Motor neuron (in vitro differentiated cells): ENCODE measurements at regions not wholly inside any gene's neighbourhood (a gene's known extent, or its start where the extent isn't known, plus 50 kb on each side); places are given as distances from the start of the nearest gene placed in this dataset.

Source experiments
- ATAC-seq, 8 experiments: fragments of 200-7000 bp; cut with Tn5 transposase; replicated peaks in 6 of 8; 2 replicates each; pipeline ENCODE4 v1.8.0; 2021; ENCODE audit warnings: mild to moderate bottlenecking in 8 of 8, moderate library complexity in 8 of 8
- H3K27ac ChIP-seq, 2 donors: fragments of 250-450 bp; sonication (Bioruptor Pico); 2 replicates each; pipeline ENCODE4 v1.9.0; 2021; ENCODE audit warnings: antibody characterized with exemption in 2 of 2, mild to moderate bottlenecking in 2 of 2, moderate library complexity in 1 of 2
- H3K4me1 ChIP-seq, 2 donors: fragments of 250-450 bp; sonication (Bioruptor Pico); replicated peaks in 1 of 2; 2 replicates each; pipeline ENCODE4 v1.6.1; 2021; ENCODE audit warnings: antibody characterized with exemption in 2 of 2, mild to moderate bottlenecking in 2 of 2, moderate library complexity in 1 of 2
- H3K4me3 ChIP-seq, 5 donors: fragments of 250-450 bp; sonication (Bioruptor Pico); 2 replicates each; pipeline ENCODE4 v1.9.0; 2021; ENCODE audit warnings: antibody characterized with exemption in 5 of 5, mild to moderate bottlenecking in 5 of 5, moderate library complexity in 4 of 5
- WGBS, 10 experiments: fragments of 450-650 bp; shearing (Covaris generic); methylation state at CpG; one replicate each; pipeline ENCODE4 v1.0.0; 2022; 5-methylcytosine and 5-hydroxymethylcytosine counted together
- in situ Hi-C, 9 experiments: fragments of 400-800 bp; cut with MboI; loops; one replicate each; pipeline ENCODE4 v1.15.0; 2021; ENCODE audit warnings: low sequenced_read_pairs in 9 of 9, low pct_unique_long_range_greater_than_20kb in 2 of 9; ENCODE audit not compliant: unreplicated experiment in 9 of 9

DNA sequence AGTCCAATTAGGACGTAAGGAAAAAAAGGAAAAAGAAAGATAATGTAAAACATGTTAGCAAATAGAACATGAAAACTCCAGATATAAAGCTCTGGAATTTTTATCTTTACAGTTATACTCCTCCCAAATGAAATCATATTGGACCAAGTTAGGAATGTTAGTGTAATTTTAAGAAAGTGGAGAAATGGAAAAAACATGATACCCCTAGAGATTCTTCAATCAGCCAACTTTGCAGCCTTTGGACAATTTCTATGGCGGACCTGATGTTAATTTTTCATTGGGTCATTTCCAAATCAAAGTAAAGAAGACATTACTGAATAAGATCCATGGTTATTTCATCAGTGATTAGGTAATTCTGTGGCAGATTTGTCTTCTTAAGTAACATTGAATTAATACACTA, 748.7 kb downstream of the RFPL4B start:
- in situ Hi-C loops, result no loop called here
- H3K4me3 ChIP-seq, result no peak overlapping the region
- peaks cover 0 to 4% of the 10 kb centered on the region in 2 donors for H3K4me1 ChIP-seq
- WGBS, 10 experiments, result 78 to 100% (median 95%) methylated on average over 2 of the region's 2 CpGs; no CpG with 5 or more reads in 1 of the 10 experiments
- H3K27ac ChIP-seq, result no peak overlapping the region
- ATAC-seq, result no peak

DNA sequence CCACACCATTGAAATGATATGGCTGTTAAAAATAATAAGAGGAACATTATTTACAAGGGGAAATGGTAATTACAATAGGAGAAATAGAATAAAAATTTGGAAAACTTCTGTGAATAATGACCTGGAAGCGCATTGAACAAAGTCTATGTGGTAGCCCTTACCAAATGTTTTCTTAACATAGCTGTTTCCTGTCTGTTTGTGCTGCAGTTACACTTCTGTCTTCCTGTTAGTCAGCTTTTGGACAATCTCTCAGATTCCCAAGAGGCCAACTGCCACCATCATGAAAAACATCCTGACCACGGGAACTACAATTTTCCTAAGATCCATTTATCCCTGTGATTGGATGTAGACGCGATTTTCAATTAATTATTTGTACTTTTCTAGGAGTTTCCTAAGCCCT, 754.4 kb upstream of the MARCKS start:
- ATAC-seq, result no peak
- WGBS, 10 experiments, result 63 to 94% (median 89%) methylated on average over 1 to 4 of the region's 4 CpGs
- no peak overlapping the region for H3K27ac ChIP-seq
- no peaks in the 10 kb centered on the region for H3K4me1 ChIP-seq
- H3K4me3 ChIP-seq, result no peak overlapping the region
- in situ Hi-C loops, result no loop called here

DNA sequence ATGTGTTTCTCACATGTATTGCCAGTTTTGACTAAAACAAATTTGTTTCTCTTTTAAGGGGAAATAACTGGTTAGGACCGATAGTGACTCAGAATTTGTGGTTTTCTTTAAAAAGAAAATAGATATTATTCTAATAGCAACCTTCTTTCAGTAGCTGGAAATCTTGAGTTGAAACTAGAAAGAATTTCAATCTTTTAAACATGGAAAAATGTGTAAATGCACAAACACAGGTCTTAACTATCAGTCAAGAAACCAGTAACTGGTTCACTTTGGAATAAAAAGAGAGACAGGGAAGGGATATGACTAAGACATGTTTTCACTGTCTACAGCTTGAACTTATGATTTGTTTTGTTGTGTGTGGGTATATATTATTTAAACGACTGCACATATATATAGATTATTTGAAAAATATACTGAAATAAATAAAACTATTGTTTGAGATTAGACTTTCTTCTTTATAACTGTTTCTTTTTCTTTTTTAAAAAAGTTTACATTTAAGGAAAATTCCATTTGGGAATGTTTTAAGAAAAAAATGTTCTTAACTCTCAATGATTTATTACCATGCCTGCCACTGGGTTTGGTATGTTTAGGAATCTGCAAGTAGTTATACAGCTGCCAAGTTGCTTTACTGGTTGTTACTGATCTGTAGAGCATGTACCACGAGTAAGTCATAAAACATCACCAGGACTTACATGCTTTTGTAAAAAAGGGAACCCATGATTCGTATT, 753.3 kb upstream of the MARCKS start:
- no peaks in the 10 kb centered on the region for H3K4me1 ChIP-seq
- 14 to 83% (median 69%) methylated on average over 2 to 4 of the region's 4 CpGs for WGBS, 10 experiments
- no peak overlapping the region for H3K4me3 ChIP-seq
- no peak overlapping the region for H3K27ac ChIP-seq
- in situ Hi-C loops, result no loop called here
- peak in 2 of 8 experiments; percentile 26 to 50 for ATAC-seq

DNA sequence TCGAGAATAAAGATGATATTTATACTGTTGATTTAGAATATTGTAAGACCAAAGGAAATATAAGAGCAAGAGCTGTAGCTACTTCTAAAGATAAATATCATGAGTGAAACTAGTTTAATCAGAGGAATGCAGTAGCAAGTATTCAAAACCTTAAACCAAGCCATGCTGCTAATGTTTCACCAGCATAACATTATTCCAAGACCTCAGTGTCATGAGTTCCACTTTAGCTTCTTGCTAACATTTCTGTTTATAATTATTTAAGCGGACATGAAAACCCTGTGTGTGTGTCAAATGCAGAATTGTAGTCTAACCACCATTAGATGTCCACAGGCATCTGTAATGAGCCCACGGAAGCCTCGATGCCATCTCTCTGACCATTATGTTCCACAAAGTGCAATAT, 752.6 kb upstream of the MARCKS start:
- in situ Hi-C loops, result no loop called here
- ATAC-seq, result no peak
- Histone ChIP-seq H3K27ac (no peak overlapping the region), H3K4me3 (no peak overlapping the region), H3K4me1 (no peaks in the 10 kb centered on the region)
- WGBS, 10 experiments, result 61 to 100% (median 73%) methylated on average over 1 to 4 of the region's 4 CpGs

DNA sequence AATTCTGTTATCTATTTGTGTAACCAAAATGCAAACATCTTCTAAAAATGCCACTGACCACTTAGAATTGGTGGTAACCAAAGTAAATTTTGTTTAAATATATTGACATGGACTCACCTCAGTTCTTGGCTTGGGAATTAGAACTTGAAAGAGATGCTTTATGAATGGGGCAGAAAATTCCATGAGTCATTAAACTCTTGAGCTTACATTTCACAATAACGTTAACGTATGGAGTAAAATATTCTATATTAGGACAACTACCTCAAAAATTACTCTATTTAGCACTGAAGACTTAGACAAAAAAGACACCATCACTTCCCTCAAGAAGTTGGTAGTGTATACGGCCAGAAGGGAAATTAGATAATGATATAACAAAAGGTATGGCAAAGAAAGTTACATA, 752.2 kb upstream of the MARCKS start:
- WGBS, 10 experiments, result 83 to 100% (median 100%) methylated on average over 1 to 3 of the region's 3 CpGs
- in situ Hi-C loops, result no loop called here
- Histone ChIP-seq H3K27ac (no peak overlapping the region), H3K4me3 (no peak overlapping the region), H3K4me1 (no peaks in the 10 kb centered on the region)
- no peak for ATAC-seq

DNA sequence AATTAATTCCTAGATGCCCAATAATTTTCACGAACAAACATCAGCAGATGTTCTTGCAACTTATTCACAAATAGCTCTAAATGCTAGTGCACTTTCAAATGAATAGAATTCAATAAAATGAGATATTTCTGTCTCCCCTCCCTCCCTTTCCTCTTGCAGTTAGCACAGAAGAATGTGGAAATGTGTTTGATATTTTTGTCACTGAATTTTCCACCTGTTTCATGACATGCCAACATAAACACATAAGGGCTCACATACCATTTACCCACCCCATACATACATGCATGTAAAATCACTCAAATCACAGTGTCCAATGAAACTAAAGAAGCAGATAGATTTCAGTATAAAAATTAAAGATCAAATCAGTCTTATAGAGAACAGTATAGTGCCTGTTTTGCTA, 746.9 kb upstream of the MARCKS start:
- no peak for ATAC-seq
- 17 to 100% (median 90%) methylated on average over 1 of the region's 1 CpG; no CpG with 5 or more reads in 1 of the 10 experiments for WGBS, 10 experiments
- Histone ChIP-seq H3K4me3 (no peak overlapping the region), H3K4me1 (peaks cover 0 to 7% of the 10 kb centered on the region in 2 donors), H3K27ac (no peak overlapping the region)
- in situ Hi-C loops, result no loop called here

DNA sequence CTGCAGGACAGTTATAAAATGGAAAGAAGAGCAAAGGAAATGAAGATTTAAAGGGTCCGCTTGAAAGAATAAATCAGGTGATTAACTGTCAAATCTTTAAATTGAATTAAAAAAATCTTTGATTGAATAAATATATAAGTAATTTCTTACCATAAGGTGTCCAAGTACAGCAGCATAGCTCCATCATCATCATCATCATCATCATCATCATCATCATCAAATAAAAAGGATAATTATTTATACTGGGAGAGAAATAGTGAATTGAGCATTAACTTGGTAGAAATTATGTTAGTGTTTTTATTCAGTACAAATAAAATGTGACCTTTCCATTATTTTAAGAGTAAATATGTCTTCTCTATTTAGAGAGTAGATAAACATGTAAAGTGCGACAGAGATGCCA, 745.6 kb upstream of the MARCKS start:
- Histone ChIP-seq H3K27ac (no peak overlapping the region), H3K4me1 (peaks cover 0 to 7% of the 10 kb centered on the region in 2 donors), H3K4me3 (no peak overlapping the region)
- in situ Hi-C loops, result no loop called here
- 63 to 100% (median 97%) methylated on average over 1 to 2 of the region's 2 CpGs for WGBS, 10 experiments
- no peak for ATAC-seq

DNA sequence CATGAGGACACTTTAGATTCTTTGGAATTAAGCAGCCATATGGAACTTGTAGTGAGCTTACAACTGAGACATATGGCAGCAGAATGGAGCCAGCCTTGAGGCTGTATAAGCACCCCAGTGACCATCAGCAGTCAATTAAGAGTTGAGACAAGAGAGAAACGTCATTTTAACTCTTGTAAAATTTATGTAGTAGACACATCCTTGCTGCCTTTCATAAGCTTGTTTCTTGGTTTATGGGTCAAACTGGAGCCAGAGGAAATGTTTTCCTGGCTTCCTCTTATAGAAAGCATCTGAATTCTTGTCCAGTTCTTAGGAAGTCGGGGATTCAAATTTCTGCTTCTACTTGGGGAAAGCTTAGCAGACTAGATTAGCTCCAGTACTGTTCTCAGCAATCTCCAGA, 745.1 kb upstream of the MARCKS start:
- no peak overlapping the region for H3K4me3 ChIP-seq
- ATAC-seq, result no peak
- WGBS, 10 experiments, result 0 to 100% (median 32%) methylated on average over 1 to 2 of the region's 2 CpGs; no CpG with 5 or more reads in 2 of the 10 experiments
- H3K27ac ChIP-seq, result no peak overlapping the region
- H3K4me1 ChIP-seq, result peaks cover 0 to 7% of the 10 kb centered on the region in 2 donors
- in situ Hi-C loops, result no loop called here

DNA sequence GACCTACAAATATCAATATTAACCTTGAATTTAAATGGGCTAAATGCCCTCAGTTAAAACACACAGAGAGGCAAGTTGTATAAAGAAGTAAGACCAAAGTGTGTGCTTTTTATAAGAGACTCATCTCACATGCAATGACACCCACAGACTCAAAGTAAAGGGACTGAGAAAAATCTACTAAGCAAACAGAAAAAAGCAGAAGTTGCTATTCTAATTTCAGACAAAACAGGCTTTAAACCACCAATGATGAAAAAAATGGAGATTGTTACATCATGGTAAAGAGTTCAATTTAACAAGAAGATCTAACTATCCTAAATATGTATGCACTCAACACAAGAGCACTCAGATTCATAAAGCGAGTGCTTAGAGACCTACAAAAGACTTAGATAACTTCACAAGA, 741.9 kb upstream of the MARCKS start:
- WGBS, 10 experiments, result 83 to 100% (median 100%) methylated on average over 1 of the region's 1 CpG; no CpG with 5 or more reads in 5 of the 10 experiments
- in situ Hi-C loops, result no loop called here
- Histone ChIP-seq H3K4me1 (peaks cover 0 to 7% of the 10 kb centered on the region in 2 donors), H3K27ac (no peak overlapping the region), H3K4me3 (no peak overlapping the region)
- ATAC-seq, result no peak

DNA sequence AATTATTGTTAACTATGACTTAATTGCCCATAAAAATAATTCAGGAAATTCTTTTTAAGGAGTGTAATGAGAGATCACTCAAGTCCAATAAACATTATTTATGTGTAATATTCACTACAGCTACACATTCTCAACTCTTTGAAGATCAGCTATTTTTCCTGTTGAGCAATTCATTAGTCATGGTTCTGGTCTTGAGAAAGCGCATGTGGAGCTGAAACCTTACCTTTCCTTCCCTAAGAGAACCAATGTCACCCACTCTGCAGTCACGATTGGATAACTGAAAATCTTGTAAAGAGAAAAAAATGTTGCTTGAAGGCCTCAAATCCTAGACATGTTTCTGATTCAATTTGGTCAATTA, 736.9 kb upstream of the MARCKS start:
- in situ Hi-C loops, result no loop called here
- H3K27ac ChIP-seq, result no peak overlapping the region

DNA sequence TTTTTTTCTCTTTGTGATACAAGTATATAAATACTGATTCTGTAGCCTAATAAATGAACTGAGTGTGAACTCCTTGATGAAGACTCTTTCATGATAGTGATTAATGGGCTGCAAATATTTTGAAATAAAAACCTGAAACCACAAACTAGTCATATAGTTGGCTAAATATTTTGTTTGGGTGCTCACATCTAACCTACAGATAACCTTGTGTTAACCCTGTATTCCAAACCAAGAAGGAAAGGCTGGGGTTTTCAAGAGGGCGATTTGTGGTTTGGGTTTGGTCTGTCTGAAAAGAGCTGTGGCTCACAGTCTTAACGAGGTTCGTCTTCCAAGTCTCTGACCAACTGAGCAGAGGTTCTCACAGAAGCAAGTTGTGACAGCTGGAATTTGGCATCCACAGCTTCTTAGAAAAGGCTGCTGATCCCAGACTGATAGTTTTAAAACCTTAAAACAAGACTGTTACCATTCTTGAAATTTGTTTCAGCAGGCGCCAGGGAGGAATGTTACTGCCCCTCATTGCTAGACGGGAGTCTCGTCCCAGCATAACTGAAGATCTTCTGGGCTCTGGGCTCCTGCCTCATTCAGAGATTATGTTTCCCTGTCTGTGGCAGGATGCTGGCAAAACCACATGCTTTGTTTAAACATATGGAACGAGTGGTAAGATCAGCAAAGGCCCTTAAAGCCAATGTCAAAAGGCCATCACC, 736.4 kb upstream of the MARCKS start:
- Histone ChIP-seq H3K27ac (no peak overlapping the region), H3K4me3 (no peak overlapping the region), H3K4me1 (peaks cover 3 to 10% of the 10 kb centered on the region in 2 donors)
- ATAC-seq, result peak in 2 of 8 experiments; percentile 42 to 48
- WGBS, 10 experiments, result 0 to 100% (median 88%) methylated on average over 1 to 6 of the region's 7 CpGs; no CpG with 5 or more reads in 2 of the 10 experiments
- in situ Hi-C loops, result no loop called here

More for the DNA sequence above, 736.9 kb upstream of the MARCKS start:
- Histone ChIP-seq H3K4me3 (no peak overlapping the region), H3K4me1 (peaks cover 3 to 10% of the 10 kb centered on the region in 2 donors)
- 6 to 100% (median 80%) methylated on average over 1 to 2 of the region's 2 CpGs; no CpG with 5 or more reads in 1 of the 10 experiments for WGBS, 10 experiments
- ATAC-seq, result peak in 2 of 8 experiments; percentile 76 to 77

DNA sequence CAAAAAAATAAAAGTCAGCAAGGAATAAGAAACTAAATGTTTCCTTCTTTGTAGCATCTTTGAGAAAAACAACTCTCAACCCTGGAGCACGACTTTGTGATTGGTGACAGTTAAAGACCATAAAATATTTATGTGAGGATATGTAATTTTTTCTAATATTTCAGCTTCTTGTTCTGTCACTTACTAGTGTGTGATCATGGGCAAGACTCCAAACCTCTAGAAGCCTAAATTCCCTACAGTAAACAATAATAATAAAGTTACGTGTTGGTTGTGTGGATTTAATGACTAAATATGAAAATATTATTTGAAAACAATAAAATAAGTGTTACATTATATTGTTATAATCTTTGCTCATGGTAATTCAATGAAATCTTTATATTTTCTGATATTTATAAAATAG, 735.6 kb upstream of the MARCKS start:
- Histone ChIP-seq H3K4me1 (peaks cover 3 to 10% of the 10 kb centered on the region in 2 donors), H3K4me3 (no peak overlapping the region), H3K27ac (no peak overlapping the region)
- 83 to 100% (median 98%) methylated on average over 1 to 2 of the region's 2 CpGs; no CpG with 5 or more reads in 1 of the 10 experiments for WGBS, 10 experiments
- ATAC-seq, result no peak
- in situ Hi-C loops, result no loop called here

DNA sequence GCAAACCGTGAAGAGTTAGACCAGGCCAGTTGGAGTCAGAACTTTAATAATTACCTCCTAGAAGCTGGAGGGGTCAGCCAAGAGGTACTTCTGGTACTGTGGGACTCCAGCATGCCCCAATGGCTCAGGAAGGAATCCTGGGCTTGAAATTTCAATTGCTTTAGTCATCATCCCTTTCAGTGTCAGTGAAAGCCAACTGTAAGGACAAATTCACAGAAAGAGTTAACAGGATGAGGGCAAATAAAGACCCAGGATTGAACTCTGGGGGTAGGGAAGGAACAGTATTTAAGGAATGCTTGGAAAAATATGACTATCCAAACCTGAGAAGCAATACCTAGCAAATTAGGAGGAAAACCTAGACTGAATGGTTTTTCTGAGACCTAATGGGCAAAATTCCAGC, 735.1 kb upstream of the MARCKS start:
- in situ Hi-C loops, result no loop called here
- H3K4me1 ChIP-seq, result peaks cover 3 to 10% of the 10 kb centered on the region in 2 donors
- 14 to 92% (median 64%) methylated on average over 1 of the region's 1 CpG for WGBS, 10 experiments
- H3K27ac ChIP-seq, result no peak overlapping the region
- peak in 2 of 8 experiments; percentile 46 to 63 for ATAC-seq
- H3K4me3 ChIP-seq, result no peak overlapping the region
